Gastroesophageal sphincter (tissue), 4 donors: ENCODE measurements at regions not wholly inside any gene's neighbourhood (a gene's known extent, or its start where the extent isn't known, plus 50 kb on each side); places are given as distances from the start of the nearest gene placed in this dataset.

Experiments used
- ATAC-seq: fragments of 150-250 bp; one replicate; pipeline ENCODE4 v1.9.1; 2016; ENCODE audit warnings: mild to moderate bottlenecking, moderate library complexity
- H3K27ac ChIP-seq, 4 donors: fragments of 200-600 bp; sonication (generic) in 3 of 4; 1 replicate in 3 of 4; 2 replicates in 1 of 4; pipeline ENCODE4 v1.5.1; 2016 to 2019
- H3K27me3 ChIP-seq: fragments of 200-600 bp; sonication (generic); one replicate; pipeline ENCODE4 v1.5.1; 2019
- H3K36me3 ChIP-seq, 2 donors: fragments of 200-600 bp; sonication (generic); one replicate each; pipeline ENCODE4 v1.5.1; 2019; ENCODE audit warnings: control low read depth in 1 of 2
- H3K4me1 ChIP-seq, 3 donors: fragments of 200-600 bp; sonication (generic); 1 replicate in 2 of 3; 2 replicates in 1 of 3; pipeline ENCODE4 v1.5.1; 2016 to 2019; ENCODE audit warnings: control low read depth in 2 of 3
- H3K4me3 ChIP-seq, 2 donors: fragments of 200-600 bp; sonication (generic); one replicate each; pipeline ENCODE4 v1.5.1; 2019; ENCODE audit warnings: mild to moderate bottlenecking in 1 of 2, moderate library complexity in 1 of 2
- H3K9me3 ChIP-seq, 3 donors: fragments of 200-600 bp; sonication (generic); one replicate each; pipeline ENCODE4 v1.5.1; 2017 to 2019; ENCODE audit warnings: control low read depth in 2 of 3
- CTCF ChIP-seq, 4 experiments: fragments of 200-600 bp in 2 of 4; fragments of 450-650 bp in 2 of 4; sonication (generic) in 1 of 4; IDR thresholded peaks; one replicate each; pipeline ENCODE4 v1.5.1; 2017 to 2019; ENCODE audit warnings: antibody characterized with exemption in 4 of 4, mild to moderate bottlenecking in 2 of 4, moderate library complexity in 2 of 4
- EP300 ChIP-seq: sonication (generic); formaldehyde crosslinking; IDR thresholded peaks from one replicate; pipeline ENCODE4 v1.6.1; 2017; ENCODE audit warnings: antibody characterized with exemption, mild to moderate bottlenecking
- POLR2A ChIP-seq, 2 donors: fragments of 450-650 bp; IDR thresholded peaks; one replicate each; pipeline ENCODE4 v1.6.1; 2017; ENCODE audit warnings: antibody characterized with exemption in 2 of 2, mild to moderate bottlenecking in 2 of 2, moderate library complexity in 1 of 2
- POLR2AphosphoS5 ChIP-seq: sonication (generic); formaldehyde crosslinking; IDR thresholded peaks from one replicate; pipeline ENCODE4 v1.6.1; 2017; ENCODE audit warnings: antibody characterized with exemption
- WGBS, 2 donors: methylation state at CpG; one replicate each; pipeline ENCODE4 v1.1.5; 2018; ENCODE audit warnings: low coverage in 1 of 2; 5-methylcytosine and 5-hydroxymethylcytosine counted together

GRCh38 chr12:92485351-92486348, 217.1 kb upstream of the PLEKHG7 start:
- H3K4me1 ChIP-seq, result peaks cover 0 to 19% (median 0%) of the 10 kb centered on the region in 3 donors
- no peak for ATAC-seq
- no peaks in the 10 kb centered on the region for H3K27me3 ChIP-seq
- no peaks in the 10 kb centered on the region for H3K36me3 ChIP-seq
- no peaks in the 10 kb centered on the region for H3K9me3 ChIP-seq
- TF ChIP-seq EP300 (no peak), POLR2AphosphoS5 (no peak), CTCF (IDR thresholded peaks at IDR 0.05) (no peak), POLR2A (IDR thresholded peaks at IDR 0.05) (no peak)
- H3K4me3 ChIP-seq, result no peak overlapping the region
- H3K27ac ChIP-seq, result peak overlapping the region in 2 of 4 donors; percentile 40 to 46
- 77 to 91% methylated on average over 4 to 6 of the region's 6 CpGs for WGBS, 2 donors

- Histone ChIP-seq H3K9me3 (no peaks in the 10 kb centered on the region), H3K4me3 (no peak overlapping the region), H3K27me3 (no peaks in the 10 kb centered on the region), H3K36me3 (no peaks in the 10 kb centered on the region), H3K27ac (no peak overlapping the region), H3K4me1 (peaks cover 0 to 19% (median 0%) of the 10 kb centered on the region in 3 donors)
- TF ChIP-seq POLR2AphosphoS5 (no peak), CTCF (IDR thresholded peaks at IDR 0.05) (no peak), EP300 (no peak), POLR2A (IDR thresholded peaks at IDR 0.05) (no peak)
- 73 to 94% methylated on average over 2 of the region's 2 CpGs for WGBS, 2 donors
- ATAC-seq, result no peak
Measured at GRCh38 chr12:92482599-92482998, 220.2 kb upstream of the PLEKHG7 start.

DNA sequence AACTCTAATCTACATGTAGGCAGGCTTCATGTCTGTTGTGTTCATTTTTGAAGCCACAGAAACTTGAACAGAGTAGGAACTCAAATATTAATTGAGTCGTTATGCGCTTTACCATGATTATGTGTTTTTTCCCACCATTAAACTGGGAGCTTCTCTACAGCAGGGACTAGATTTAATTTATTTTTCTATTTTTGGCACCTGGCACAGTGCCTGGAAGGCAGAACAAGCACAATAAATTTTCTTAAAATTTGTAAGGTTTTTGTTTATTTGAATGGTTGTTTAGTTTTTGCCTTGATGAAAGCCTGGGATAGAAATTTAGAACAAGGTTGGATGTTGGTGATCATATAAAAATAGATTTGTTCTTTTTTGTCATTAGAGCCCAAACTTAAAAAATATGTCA, 221.7 kb upstream of the PLEKHG7 start:
- no peak for TF ChIP-seq POLR2AphosphoS5
- TF ChIP-seq EP300, result no peak
- TF ChIP-seq CTCF (IDR thresholded peaks at IDR 0.05), result no peak
- no peak for TF ChIP-seq POLR2A (IDR thresholded peaks at IDR 0.05)
- no peak overlapping the region for H3K27ac ChIP-seq

GRCh38 chr12:92478692-92479091, 224.1 kb upstream of the PLEKHG7 start:
- 29% methylated on average over 2 of the region's 2 CpGs; no CpG with 5 or more reads in 1 of the 2 donors for WGBS, 2 donors
- no peak for TF ChIP-seq POLR2AphosphoS5
- TF ChIP-seq POLR2A (IDR thresholded peaks at IDR 0.05), result no peak
- TF ChIP-seq CTCF (IDR thresholded peaks at IDR 0.05), result no peak
- no peak for TF ChIP-seq EP300
- no peaks in the 10 kb centered on the region for H3K4me1 ChIP-seq
- no peaks in the 10 kb centered on the region for H3K9me3 ChIP-seq
- no peak for ATAC-seq
- no peak overlapping the region for H3K4me3 ChIP-seq
- no peak overlapping the region for H3K27ac ChIP-seq
- no peaks in the 10 kb centered on the region for H3K27me3 ChIP-seq
- H3K36me3 ChIP-seq, result no peaks in the 10 kb centered on the region

More for the DNA sequence above, 221.7 kb upstream of the PLEKHG7 start:
- no peaks in the 10 kb centered on the region for H3K9me3 ChIP-seq
- no peaks in the 10 kb centered on the region for H3K36me3 ChIP-seq
- no peak for ATAC-seq
- no peak overlapping the region for H3K4me3 ChIP-seq
- no peaks in the 10 kb centered on the region for H3K27me3 ChIP-seq
- H3K4me1 ChIP-seq, result peaks cover 0 to 12% (median 0%) of the 10 kb centered on the region in 3 donors
- WGBS, 2 donors, result 80 to 86% methylated on average over 1 to 2 of the region's 2 CpGs
